ENCODE measurements at regions not wholly inside any gene's neighbourhood (a gene's known extent, or its start where the extent isn't known, plus 50 kb on each side); places are given as distances from the start of the nearest gene placed in this dataset.

GRCh38 chr13:61470786-61471185 is 55.1 kb upstream of the PCDH20 start:
- Histone ChIP-seq H3K27me3 (replicated peaks; ENCODE audit: control insufficient read depth, insufficient read depth, low read length, poor library complexity, severe bottlenecking) (no peaks in the 10 kb centered on the region), H3K36me3 (ENCODE audit: control insufficient read depth, insufficient read depth, low read length) (no peaks in the 10 kb centered on the region), H3K4me3 (ENCODE audit: insufficient read depth, low read depth, low read length, poor library complexity, severe bottlenecking) (no peak overlapping the region), H3K9me3 (ENCODE audit: control insufficient read depth, low read length) (no peaks in the 10 kb centered on the region), H3K4me1 (ENCODE audit: control insufficient read depth, insufficient read depth, low read length, poor library complexity, severe bottlenecking) (no peaks in the 10 kb centered on the region), H3K27ac (ENCODE audit: insufficient read depth, low read length, poor library complexity, severe bottlenecking) (no peak overlapping the region)
- no peak for DNase-seq

GRCh38 chr13:61466280-61466679 is 50.6 kb upstream of the PCDH20 start:
- H3K36me3 ChIP-seq (ENCODE audit: control insufficient read depth, insufficient read depth, low read length) = no peaks in the 10 kb centered on the region
- H3K27ac ChIP-seq (ENCODE audit: insufficient read depth, low read length, poor library complexity, severe bottlenecking) = no peak overlapping the region
- H3K4me1 ChIP-seq (ENCODE audit: control insufficient read depth, insufficient read depth, low read length, poor library complexity, severe bottlenecking) = no peaks in the 10 kb centered on the region
- no peaks in the 10 kb centered on the region for H3K9me3 ChIP-seq (ENCODE audit: control insufficient read depth, low read length)
- no peak for DNase-seq
- H3K27me3 ChIP-seq (replicated peaks; ENCODE audit: control insufficient read depth, insufficient read depth, low read length, poor library complexity, severe bottlenecking) = no peaks in the 10 kb centered on the region
- no peak overlapping the region for H3K4me3 ChIP-seq (ENCODE audit: insufficient read depth, low read depth, low read length, poor library complexity, severe bottlenecking)

All from effector memory CD4-positive, alpha-beta T cell (primary cell).